ENCODE measurements at regions not wholly inside any gene's neighbourhood (a gene's known extent, or its start where the extent isn't known, plus 50 kb on each side); places are given as distances from the start of the nearest gene placed in this dataset.

GRCh38 chr6:121925534-121926255 is 473.8 kb upstream of the HSF2 start:
- TF ChIP-seq CTCF (IDR thresholded peaks at IDR 0.05) = no peak
- TF ChIP-seq POLR2AphosphoS5 (IDR thresholded peaks at IDR 0.05) = no peak
- no peak for TF ChIP-seq POLR2A (IDR thresholded peaks at IDR 0.05)

Measured in stomach (tissue), 4 donors.